ENCODE measurements at regions not wholly inside any gene's neighbourhood (a gene's known extent, or its start where the extent isn't known, plus 50 kb on each side); places are given as distances from the start of the nearest gene placed in this dataset.

GRCh38 chr18:70463085-70463484, 174.2 kb downstream of the SOCS6 start:
- Histone ChIP-seq H3K27ac (no peak overlapping the region), H3K4me3 (no peak overlapping the region)

GRCh38 chr18:70462078-70462439, 173.2 kb downstream of the SOCS6 start:
- H3K4me3 ChIP-seq = no peak overlapping the region
- no peak overlapping the region for H3K27ac ChIP-seq

GRCh38 chr18:70461323-70462077, 172.7 kb downstream of the SOCS6 start:
- H3K27ac ChIP-seq = no peak overlapping the region
- H3K4me3 ChIP-seq = no peak overlapping the region

GRCh38 chr18:70459731-70460130, 170.9 kb downstream of the SOCS6 start:
- H3K4me3 ChIP-seq = no peak overlapping the region
- H3K27ac ChIP-seq = no peak overlapping the region

- Histone ChIP-seq H3K4me3 (no peak overlapping the region), H3K27ac (no peak overlapping the region)
Measured at GRCh38 chr18:70459251-70459650, 170.4 kb downstream of the SOCS6 start.

GRCh38 chr18:70457788-70458187, 168.9 kb downstream of the SOCS6 start:
- Histone ChIP-seq H3K4me3 (no peak overlapping the region), H3K27ac (no peak overlapping the region)

- Histone ChIP-seq H3K27ac (no peak overlapping the region), H3K4me3 (no peak overlapping the region)
Measured at GRCh38 chr18:70457223-70457622, 168.4 kb downstream of the SOCS6 start.

GRCh38 chr18:70456376-70456775, 167.5 kb downstream of the SOCS6 start:
- Histone ChIP-seq H3K27ac (no peak overlapping the region), H3K4me3 (no peak overlapping the region)

GRCh38 chr18:70455731-70456130, 166.9 kb downstream of the SOCS6 start:
- H3K4me3 ChIP-seq = no peak overlapping the region
- no peak overlapping the region for H3K27ac ChIP-seq

- Histone ChIP-seq H3K4me3 (no peak overlapping the region), H3K27ac (no peak overlapping the region)
Measured at GRCh38 chr18:70454704-70455322, 166.0 kb downstream of the SOCS6 start.

GRCh38 chr18:70453058-70453775, 164.4 kb downstream of the SOCS6 start:
- H3K4me3 ChIP-seq = no peak overlapping the region
- H3K27ac ChIP-seq = no peak overlapping the region

- H3K4me3 ChIP-seq = no peak overlapping the region
- no peak overlapping the region for H3K27ac ChIP-seq
Measured at GRCh38 chr18:70452501-70452900, 163.7 kb downstream of the SOCS6 start.

- no peak overlapping the region for H3K4me3 ChIP-seq
- H3K27ac ChIP-seq = no peak overlapping the region
Measured at GRCh38 chr18:70450426-70451253, 161.8 kb downstream of the SOCS6 start.

GRCh38 chr18:70448588-70448987, 159.7 kb downstream of the SOCS6 start:
- no peak overlapping the region for H3K4me3 ChIP-seq
- H3K27ac ChIP-seq = no peak overlapping the region

- no peak overlapping the region for H3K27ac ChIP-seq
- no peak overlapping the region for H3K4me3 ChIP-seq
Measured at GRCh38 chr18:70446063-70446462, 157.2 kb downstream of the SOCS6 start.

- H3K27ac ChIP-seq = no peak overlapping the region
- no peak overlapping the region for H3K4me3 ChIP-seq
Measured at GRCh38 chr18:70442933-70443332, 154.1 kb downstream of the SOCS6 start.

GRCh38 chr18:70432804-70433400, 144.1 kb downstream of the SOCS6 start:
- Histone ChIP-seq H3K27ac (no peak overlapping the region), H3K4me3 (no peak overlapping the region)

GRCh38 chr18:70431203-70431624, 142.4 kb downstream of the SOCS6 start:
- no peak overlapping the region for H3K4me3 ChIP-seq
- H3K27ac ChIP-seq = no peak overlapping the region

- Histone ChIP-seq H3K4me3 (no peak overlapping the region), H3K27ac (peak overlapping the region in 1 of 21 experiments; percentile 22)
Measured at GRCh38 chr18:70430501-70431173, 141.8 kb downstream of the SOCS6 start.

All from skin epidermis (tissue), 12 donors.